Activated CD4-positive, alpha-beta T cell treated with anti-CD3 and anti-CD28 coated beads, Interleukin-2, amount 50 U/mL, for 24 hours (primary cell): ENCODE measurements at regions not wholly inside any gene's neighbourhood (a gene's known extent, or its start where the extent isn't known, plus 50 kb on each side); places are given as distances from the start of the nearest gene placed in this dataset.
"Not testable (repeated sequence)": the region's sequence is repeated elsewhere in the genome, so short reads cannot be mapped to it uniquely, and the experiment has no call there.

Experiments used
- DNase-seq, 2 donors: peaks; one replicate each; pipeline ENCODE4 v3.0.0-alpha.2; 2020; ENCODE audit warnings: low read depth in 1 of 2, low spot score in 1 of 2

- no peak for DNase-seq
Measured at GRCh38 chr2:195538937-195539336, 118.1 kb upstream of the SLC39A10 start.

- DNase-seq, result no peak
Measured at GRCh38 chr2:195537811-195538210, 119.2 kb upstream of the SLC39A10 start.

- DNase-seq, result no peak
Measured at GRCh38 chr2:195536906-195537305, 120.1 kb upstream of the SLC39A10 start.

- peak; percentile 32 to 63 for DNase-seq
Measured at GRCh38 chr2:195535911-195536522, 121.0 kb upstream of the SLC39A10 start.

GRCh38 chr2:195534971-195535370 lies 122.1 kb upstream of the SLC39A10 start:
- no peak for DNase-seq

GRCh38 chr2:195533771-195534642 lies 123.0 kb upstream of the SLC39A10 start:
- peak; percentile 35 to 61 for DNase-seq

GRCh38 chr2:195532628-195533271 lies 124.3 kb upstream of the SLC39A10 start:
- DNase-seq, result no peak

GRCh38 chr2:195532255-195532627 lies 124.8 kb upstream of the SLC39A10 start:
- no peak for DNase-seq

- DNase-seq, result no peak
Measured at GRCh38 chr2:195531754-195532153, 125.3 kb upstream of the SLC39A10 start.

GRCh38 chr2:195523242-195523641 lies 133.8 kb upstream of the SLC39A10 start:
- not testable (repeated sequence) for DNase-seq

- DNase-seq, result no peak
Measured at GRCh38 chr2:195521589-195521988, 135.4 kb upstream of the SLC39A10 start.

- DNase-seq, result no peak
Measured at GRCh38 chr2:195520671-195521155, 136.3 kb upstream of the SLC39A10 start.

GRCh38 chr2:195515551-195515950 lies 141.5 kb upstream of the SLC39A10 start:
- DNase-seq, result no peak

- no peak for DNase-seq
Measured at GRCh38 chr2:195514365-195514764, 142.7 kb upstream of the SLC39A10 start.

- DNase-seq, result no peak
Measured at GRCh38 chr2:195513119-195513518, 143.9 kb upstream of the SLC39A10 start.

- no peak for DNase-seq
Measured at GRCh38 chr2:195509551-195509950, 147.5 kb upstream of the SLC39A10 start.

GRCh38 chr2:195508139-195508455 lies 148.9 kb upstream of the SLC39A10 start:
- no peak for DNase-seq

GRCh38 chr2:195507447-195508138 lies 149.4 kb upstream of the SLC39A10 start:
- no peak for DNase-seq

GRCh38 chr2:195505701-195506100 lies 151.3 kb upstream of the SLC39A10 start:
- no peak for DNase-seq

- no peak for DNase-seq
Measured at GRCh38 chr2:195503208-195503607, 153.8 kb upstream of the SLC39A10 start.

- DNase-seq, result no peak
Measured at GRCh38 chr2:195501746-195502145, 155.3 kb upstream of the SLC39A10 start.
